ENCODE measurements at regions not wholly inside any gene's neighbourhood (a gene's known extent, or its start where the extent isn't known, plus 50 kb on each side); places are given as distances from the start of the nearest gene placed in this dataset.

GRCh38 chr1:70552662-70553566, 141.8 kb downstream of the CTH start:
- TF ChIP-seq CTCF (conservative IDR thresholded peaks at IDR 0.05) (no peak), EZH2 (IDR thresholded peaks at IDR 0.05; ENCODE audit: low read depth) (no peak)

Data from PC-9 (cell line).